Gastrocnemius medialis (tissue), 4 donors: ENCODE measurements at regions not wholly inside any gene's neighbourhood (a gene's known extent, or its start where the extent isn't known, plus 50 kb on each side); places are given as distances from the start of the nearest gene placed in this dataset.

ENCODE experiments used
- ATAC-seq, 2 donors: fragments of 150-250 bp; one replicate each; pipeline ENCODE4 v1.9.1; 2016
- DNase-seq, 2 donors: peaks; one replicate each; pipeline ENCODE4 v3.0.0-alpha.2; 2019
- H3K27ac ChIP-seq, 4 donors: fragments of 200-600 bp; sonication (generic); 1 replicate in 1 of 4; 2 replicates in 3 of 4; pipeline ENCODE4 v1.5.1; 2016 to 2018; ENCODE audit warnings: mild to moderate bottlenecking in 2 of 4, moderate library complexity in 1 of 4
- H3K27me3 ChIP-seq, 3 donors: fragments of 200-600 bp; sonication (generic) in 2 of 3; 1 replicate in 1 of 3; 2 replicates in 2 of 3; pipeline versions ENCODE4 v1.5.1 to v1.6.0; 2016 to 2019; ENCODE audit warnings: mild to moderate bottlenecking in 1 of 3, moderate library complexity in 1 of 3
- H3K36me3 ChIP-seq, 2 donors: fragments of 200-600 bp; sonication (generic) in 1 of 2; one replicate each; pipeline ENCODE4 v1.5.1; 2017 to 2018
- H3K4me1 ChIP-seq, 2 donors: fragments of 200-600 bp; sonication (generic) in 1 of 2; one replicate each; pipeline ENCODE4 v1.5.1; 2016 to 2017; ENCODE audit warnings: mild to moderate bottlenecking in 2 of 2
- H3K4me3 ChIP-seq, 4 donors: fragments of 200-600 bp; sonication (generic) in 3 of 4; 1 replicate in 1 of 4; 2 replicates in 3 of 4; pipeline ENCODE4 v1.5.1; 2016 to 2019; ENCODE audit warnings: mild to moderate bottlenecking in 2 of 4
- H3K9me3 ChIP-seq, 3 donors: fragments of 200-600 bp; sonication (generic) in 2 of 3; 1 replicate in 1 of 3; 2 replicates in 2 of 3; pipeline ENCODE4 v1.5.1; 2016 to 2019
- CTCF ChIP-seq, 5 experiments: fragments of 450-650 bp in 3 of 5; fragments of 200-600 bp in 2 of 5; sonication (generic) in 2 of 5; IDR thresholded peaks in 4 of 5; conservative IDR thresholded peaks in 1 of 5; 1 replicate in 4 of 5; 2 replicates in 1 of 5; pipeline ENCODE4 v1.5.1; 2016 to 2019; ENCODE audit warnings: antibody characterized with exemption in 5 of 5, mild to moderate bottlenecking in 3 of 5, moderate library complexity in 3 of 5
- POLR2A ChIP-seq, 2 donors: fragments of 450-650 bp; IDR thresholded peaks; one replicate each; pipeline ENCODE4 v1.6.1; 2017; ENCODE audit warnings: antibody characterized with exemption in 2 of 2, mild to moderate bottlenecking in 2 of 2, moderate library complexity in 2 of 2
- in situ Hi-C, 4 donors: fragments of 200-750 bp; cut with MboI; loops; one replicate each; pipeline versions ENCODE4 v1.15.0 to v1.8.0; 2017; ENCODE audit warnings: low sequenced_read_pairs in 4 of 4
- intact Hi-C: fragments of 100-400 bp; cut with DNase I; formaldehyde crosslinking; loops from one replicate; pipeline ENCODE4 v1.15.1; 2023; ENCODE audit warnings: low total_unique reads

DNA sequence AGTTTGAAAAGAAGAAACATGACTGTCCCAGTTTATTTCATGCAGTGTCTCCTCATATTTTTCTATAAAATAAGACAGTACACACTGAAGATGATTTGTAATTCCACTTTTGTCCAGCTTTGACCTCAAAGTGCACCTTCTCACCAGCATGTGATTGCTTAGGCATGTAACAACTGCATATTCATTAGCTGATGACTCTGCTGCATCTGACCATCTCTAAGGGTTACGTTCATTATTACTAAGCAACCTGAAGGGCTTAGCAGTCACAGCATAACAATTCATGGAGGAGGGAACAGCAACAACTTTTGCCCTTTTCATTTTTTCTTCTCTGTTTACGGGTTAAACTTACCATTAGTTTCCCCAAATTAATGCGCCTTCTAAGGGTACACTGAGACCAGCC is 330.6 kb upstream of the PIK3C3 start:
- DNase-seq (no peak), ATAC-seq (no peak)
- TF ChIP-seq CTCF (IDR thresholded peaks at IDR 0.05 in 4 of 5, conservative IDR thresholded peaks at IDR 0.05 in 1 of 5) (no peak), POLR2A (IDR thresholded peaks at IDR 0.05) (no peak)
- intact Hi-C loops (no loop called here), in situ Hi-C loops (no loop called here)
- Histone ChIP-seq H3K27ac (no peak overlapping the region), H3K27me3 (no peaks in the 10 kb centered on the region), H3K36me3 (no peaks in the 10 kb centered on the region), H3K9me3 (no peaks in the 10 kb centered on the region), H3K4me3 (no peak overlapping the region), H3K4me1 (no peaks in the 10 kb centered on the region)

- no peak for TF ChIP-seq POLR2A (IDR thresholded peaks at IDR 0.05)
- Histone ChIP-seq H3K36me3 (no peaks in the 10 kb centered on the region), H3K27me3 (no peaks in the 10 kb centered on the region), H3K27ac (no peak overlapping the region), H3K4me1 (no peaks in the 10 kb centered on the region), H3K4me3 (no peak overlapping the region), H3K9me3 (no peaks in the 10 kb centered on the region)
- in situ Hi-C loops: no loop called here
- ATAC-seq: no peak
- intact Hi-C loops: no loop called here
- no peak for DNase-seq
Measured at GRCh38 chr18:41621177-41621576, 333.9 kb upstream of the PIK3C3 start.

- intact Hi-C loops: no loop called here
- no peak overlapping the region for H3K27ac ChIP-seq
- no peaks in the 10 kb centered on the region for H3K4me1 ChIP-seq
- in situ Hi-C loops: no loop called here
- H3K36me3 ChIP-seq: no peaks in the 10 kb centered on the region
- ATAC-seq: no peak
- no peaks in the 10 kb centered on the region for H3K27me3 ChIP-seq
- H3K9me3 ChIP-seq: no peaks in the 10 kb centered on the region
- H3K4me3 ChIP-seq: no peak overlapping the region
- no peak for DNase-seq
- TF ChIP-seq POLR2A (IDR thresholded peaks at IDR 0.05) (no peak), CTCF (IDR thresholded peaks at IDR 0.05 in 4 of 5, conservative IDR thresholded peaks at IDR 0.05 in 1 of 5) (no peak)
Measured at GRCh38 chr18:41618147-41618546, 336.9 kb upstream of the PIK3C3 start.

DNA sequence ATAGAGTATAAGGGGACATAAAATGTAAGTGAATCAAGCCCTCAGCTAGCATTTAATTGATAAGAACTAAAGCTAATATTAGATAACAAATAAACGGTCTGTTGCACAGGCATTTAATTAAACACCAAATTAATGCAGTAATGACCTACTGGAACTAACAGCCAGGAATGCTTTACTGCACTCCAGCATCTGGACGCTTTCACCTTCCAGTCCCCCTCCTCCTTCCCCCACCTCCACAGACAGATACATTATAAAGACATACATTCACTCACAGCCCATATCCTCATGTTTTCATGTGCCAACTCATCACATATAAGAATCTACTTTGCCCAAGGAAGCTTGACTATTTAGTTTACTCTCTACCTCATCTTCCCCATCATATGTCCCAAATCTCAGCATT is 337.4 kb upstream of the PIK3C3 start:
- Histone ChIP-seq H3K9me3 (no peaks in the 10 kb centered on the region), H3K27me3 (no peaks in the 10 kb centered on the region), H3K4me1 (no peaks in the 10 kb centered on the region), H3K4me3 (no peak overlapping the region), H3K27ac (no peak overlapping the region), H3K36me3 (no peaks in the 10 kb centered on the region)
- intact Hi-C loops: no loop called here
- in situ Hi-C loops: no loop called here
- ATAC-seq: no peak
- no peak for DNase-seq
- TF ChIP-seq CTCF (IDR thresholded peaks at IDR 0.05 in 4 of 5, conservative IDR thresholded peaks at IDR 0.05 in 1 of 5) (no peak), POLR2A (IDR thresholded peaks at IDR 0.05) (no peak)

DNA sequence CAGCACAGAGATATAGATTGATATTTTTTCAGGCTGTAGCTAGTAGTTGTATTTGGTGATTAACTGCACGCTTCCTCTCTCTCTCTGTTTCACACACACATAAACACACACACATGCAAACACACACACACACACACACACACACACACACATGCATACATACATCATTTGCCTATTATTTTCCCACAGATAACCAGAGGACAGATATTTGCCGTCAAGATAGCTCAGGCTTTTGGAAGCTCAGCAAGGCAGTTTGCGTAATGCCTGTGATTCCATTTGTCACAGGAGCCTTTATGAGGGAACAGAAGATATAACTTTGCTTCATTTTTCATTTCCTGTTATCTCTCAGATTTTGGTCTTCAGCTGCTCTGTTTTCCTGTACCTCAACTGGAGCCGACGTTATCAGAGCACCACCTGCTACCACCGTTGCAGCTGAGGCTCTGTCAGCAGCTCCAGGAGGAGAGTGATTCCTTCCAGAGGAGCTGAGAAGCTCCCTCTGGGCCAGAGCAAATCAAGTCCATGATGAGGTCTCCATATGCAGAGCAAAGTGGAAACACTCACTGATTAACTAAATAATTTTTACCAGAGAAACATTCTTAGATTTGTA is 341.9 kb upstream of the PIK3C3 start:
- in situ Hi-C loops: no loop called here
- Histone ChIP-seq H3K27ac (no peak overlapping the region), H3K36me3 (no peaks in the 10 kb centered on the region), H3K4me1 (no peaks in the 10 kb centered on the region), H3K4me3 (no peak overlapping the region), H3K27me3 (no peaks in the 10 kb centered on the region), H3K9me3 (no peaks in the 10 kb centered on the region)
- TF ChIP-seq POLR2A (IDR thresholded peaks at IDR 0.05): no peak
- TF ChIP-seq CTCF (IDR thresholded peaks at IDR 0.05 in 4 of 5, conservative IDR thresholded peaks at IDR 0.05 in 1 of 5): no peak
- DNase-seq (no peak), ATAC-seq (no peak)
- intact Hi-C loops: no loop called here
